GM19468 (cell line): ENCODE measurements at regions not wholly inside any gene's neighbourhood (a gene's known extent, or its start where the extent isn't known, plus 50 kb on each side); places are given as distances from the start of the nearest gene placed in this dataset.
"Not testable (repeated sequence)": the region's sequence is repeated elsewhere in the genome, so short reads cannot be mapped to it uniquely, and the experiment has no call there.

Experiments
- ATAC-seq: cut with Tn5 transposase; IDR thresholded peaks from one replicate; pipeline ENCODE4 v1.9.1; 2021; ENCODE audit warnings: mild to moderate bottlenecking, moderate library complexity, moderate number of reproducible peaks; ENCODE audit not compliant: unreplicated experiment; ENCODE audit errors: extremely low read depth

DNA sequence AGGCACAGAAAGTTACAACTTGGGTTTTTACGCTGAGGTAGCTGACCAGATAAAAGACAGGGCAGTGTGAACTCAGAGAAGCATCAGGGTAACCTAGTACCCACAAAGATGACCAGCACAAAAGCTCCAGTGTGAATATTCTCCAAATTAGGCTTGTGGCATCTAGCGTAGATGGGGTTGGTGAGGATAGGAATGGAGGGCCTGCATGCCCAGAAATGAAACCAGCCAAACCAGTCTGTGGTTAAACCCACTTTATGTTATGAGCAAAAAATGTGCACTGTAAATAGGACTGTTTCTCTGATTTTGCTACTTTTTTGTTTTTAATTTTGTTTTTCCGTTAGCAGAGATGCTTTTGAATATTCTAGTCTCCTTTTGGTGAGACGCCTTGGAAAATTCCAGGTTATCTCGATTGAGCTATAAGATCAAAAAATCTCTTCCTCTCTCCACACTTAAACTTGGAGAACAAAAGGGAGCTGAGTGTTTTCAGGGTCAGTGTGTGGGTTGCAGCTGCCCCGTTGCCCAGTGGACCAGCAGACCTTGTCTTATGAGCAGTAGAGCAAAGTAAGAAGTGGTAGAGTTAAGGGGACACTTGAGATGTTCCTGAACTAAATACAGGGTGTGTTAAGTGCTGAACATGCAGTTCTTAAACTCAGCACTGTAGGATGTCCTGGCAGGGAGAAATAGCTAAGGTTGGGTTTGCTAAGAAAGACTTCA is 132.9 kb downstream of the C3orf38 start:
- ATAC-seq = no peak

- no peak for ATAC-seq
Observed at GRCh38 chr3:88283242-88283592, 133.5 kb downstream of the C3orf38 start.

GRCh38 chr3:88291486-88291885 is 141.7 kb downstream of the C3orf38 start:
- ATAC-seq = no peak

DNA sequence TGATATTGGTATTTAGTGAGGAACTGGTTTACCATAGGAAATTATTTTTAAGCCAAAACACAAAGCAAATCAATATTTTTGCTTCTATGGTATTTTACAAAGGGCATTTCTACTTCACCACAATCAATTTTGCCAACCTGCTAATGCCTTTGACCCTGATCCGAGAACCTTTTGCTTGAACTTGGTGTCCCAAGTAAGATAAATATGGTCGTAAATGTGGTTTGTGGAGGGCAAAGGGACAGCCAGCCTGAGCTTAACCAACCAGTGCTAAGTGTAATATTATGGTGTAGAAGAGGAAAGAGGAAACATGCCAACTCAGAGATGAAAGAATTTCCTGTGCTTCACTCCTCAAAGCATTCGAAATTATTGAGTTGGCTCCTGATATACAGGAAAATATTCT is 148.4 kb downstream of the C3orf38 start:
- no peak for ATAC-seq

- ATAC-seq = no peak
Observed at GRCh38 chr3:88301273-88301995, 151.7 kb downstream of the C3orf38 start.

- no peak for ATAC-seq
Observed at GRCh38 chr3:88301996-88302393, 152.2 kb downstream of the C3orf38 start.

DNA sequence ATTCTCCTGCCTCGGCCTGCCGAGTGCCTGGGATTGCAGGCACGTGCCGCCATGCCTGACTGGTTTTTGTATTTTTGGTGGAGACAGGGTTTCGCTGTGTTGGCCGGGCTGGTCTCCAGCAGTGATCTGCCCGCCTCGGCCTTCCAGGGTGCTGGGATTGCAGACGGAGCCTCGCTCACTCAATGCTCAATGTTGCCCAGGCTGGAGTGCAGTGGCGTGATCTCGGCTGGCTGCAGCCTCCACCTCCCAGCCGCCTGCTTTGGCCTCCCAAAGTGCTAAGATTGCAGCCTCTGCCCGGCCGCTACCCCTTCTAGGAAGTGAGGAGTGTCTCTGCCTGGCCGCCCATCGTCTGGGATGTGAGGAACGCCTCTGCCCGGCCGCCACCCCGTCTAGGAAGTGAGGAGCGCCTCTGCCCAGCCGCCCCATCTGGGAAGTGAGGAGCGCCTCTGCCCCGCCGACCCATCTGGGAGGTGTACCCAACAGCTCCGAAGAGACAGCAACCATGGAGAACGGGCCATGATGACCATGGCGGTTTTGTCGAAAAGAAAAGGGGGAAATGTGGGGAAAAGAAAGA is 153.7 kb downstream of the C3orf38 start:
- not testable (repeated sequence) for ATAC-seq

DNA sequence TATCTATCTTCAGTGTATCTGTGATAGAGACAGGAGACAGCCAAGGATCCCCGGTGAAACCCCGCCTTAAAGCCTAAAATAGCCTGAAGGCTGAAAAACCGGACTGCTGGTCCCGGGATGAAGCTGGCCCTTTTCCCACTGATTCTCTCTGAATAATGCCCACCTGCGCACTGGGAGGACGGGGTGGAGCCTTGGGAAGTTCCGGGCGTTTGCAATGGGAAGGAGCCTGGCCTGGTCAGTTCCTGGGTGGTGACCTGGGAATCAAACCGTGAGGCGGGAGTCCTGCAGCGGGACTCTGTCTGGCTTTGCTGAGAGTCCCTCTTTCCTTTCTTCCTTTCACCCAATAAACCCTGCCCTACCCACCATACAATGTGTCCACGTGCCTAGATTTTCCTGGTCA is 157.9 kb downstream of the C3orf38 start:
- no peak for ATAC-seq

- ATAC-seq = no peak
Observed at GRCh38 chr3:88311826-88312225, 162.1 kb downstream of the C3orf38 start.

- ATAC-seq = no peak
Observed at GRCh38 chr3:88312256-88312655, 162.5 kb downstream of the C3orf38 start.

DNA sequence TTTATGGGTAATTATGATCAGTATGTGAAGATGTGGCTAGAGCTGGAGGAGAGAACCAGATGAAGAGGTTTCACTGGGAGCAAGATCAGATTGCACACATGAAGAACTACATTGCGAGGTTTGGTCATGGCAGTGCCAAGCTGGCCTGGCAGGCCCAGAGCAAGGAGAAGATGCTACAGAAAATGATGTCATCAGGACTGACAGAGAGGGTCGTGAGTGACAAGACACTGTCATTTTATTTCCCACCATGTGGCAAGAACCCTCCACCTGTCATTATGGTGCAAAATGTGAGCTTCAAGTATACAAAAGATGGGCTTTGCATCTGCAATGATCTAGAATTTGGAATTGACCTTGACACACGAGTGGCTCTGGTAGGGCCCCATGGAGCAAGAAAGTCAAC is 168.3 kb downstream of the C3orf38 start:
- ATAC-seq = no peak

DNA sequence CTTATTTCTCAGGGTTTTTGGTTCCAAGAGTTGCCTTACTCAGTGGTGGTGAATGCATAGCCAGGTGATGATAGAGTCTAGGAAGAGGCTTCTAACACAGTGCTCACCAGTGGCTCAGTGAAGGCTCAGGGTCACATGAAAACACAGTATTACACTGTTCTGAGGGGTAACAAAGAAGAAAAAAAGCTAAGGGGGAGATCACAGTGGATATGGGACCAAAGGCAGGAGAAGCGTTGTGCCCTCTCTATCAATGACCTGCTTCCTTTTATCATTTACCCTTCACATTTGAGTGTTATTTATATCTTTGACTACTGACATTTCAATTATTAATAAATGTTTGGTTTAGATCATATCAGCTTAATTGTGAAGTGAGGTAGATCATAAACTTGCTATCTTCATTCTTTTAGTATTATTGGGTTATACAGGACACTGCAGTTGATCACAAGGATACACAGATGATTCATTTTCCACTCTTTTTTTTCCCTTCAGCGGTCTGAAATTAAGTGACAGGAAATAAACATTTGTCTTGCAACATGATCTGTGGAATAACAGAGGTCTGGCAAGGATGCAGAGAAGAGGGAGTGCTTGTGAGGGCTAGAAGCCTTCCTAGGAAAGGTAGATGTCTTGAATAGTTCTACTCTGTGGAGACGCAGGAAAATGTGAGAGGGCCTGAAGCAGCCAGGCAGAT is 171.7 kb downstream of the C3orf38 start:
- no peak for ATAC-seq

DNA sequence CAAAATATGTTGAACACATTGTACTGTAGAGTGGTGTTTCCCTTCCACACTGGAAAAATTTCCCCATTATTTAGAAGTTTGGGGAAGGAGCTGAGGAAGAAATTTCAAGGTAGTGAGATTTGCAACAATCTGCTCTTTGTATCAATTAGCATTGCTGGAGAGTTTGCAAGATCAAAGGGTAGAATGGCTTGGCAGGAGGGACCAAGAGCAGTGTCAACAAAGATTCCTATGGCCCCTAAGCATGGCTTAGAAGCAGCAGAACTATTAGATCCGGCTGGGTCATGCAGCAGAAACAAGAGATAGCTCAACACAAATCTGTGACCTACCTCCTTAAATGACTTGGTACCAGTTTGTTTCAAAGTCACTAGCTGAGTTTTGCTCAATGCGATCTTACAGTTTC is 175.0 kb downstream of the C3orf38 start:
- no peak for ATAC-seq

GRCh38 chr3:88334187-88334868 is 184.6 kb downstream of the C3orf38 start:
- no peak for ATAC-seq

DNA sequence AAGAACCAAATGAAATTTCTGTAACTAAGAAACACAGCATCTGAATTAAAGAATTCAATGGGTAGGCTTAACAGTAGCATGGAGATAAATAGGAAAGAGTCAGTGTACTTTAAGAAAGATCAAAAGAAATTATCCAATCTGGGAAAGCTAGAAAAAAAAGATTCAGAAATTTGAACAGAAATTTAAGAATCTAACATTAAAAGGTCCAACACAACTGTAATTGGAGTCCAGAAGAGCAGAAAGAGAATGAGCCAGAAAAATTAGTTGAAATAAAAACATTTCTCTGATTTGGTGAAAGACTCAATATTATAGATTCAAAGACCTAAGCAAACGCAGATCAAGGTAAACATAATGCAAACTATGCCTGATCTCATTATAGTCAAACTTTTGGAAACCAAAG is 187.1 kb downstream of the C3orf38 start:
- ATAC-seq = no peak

DNA sequence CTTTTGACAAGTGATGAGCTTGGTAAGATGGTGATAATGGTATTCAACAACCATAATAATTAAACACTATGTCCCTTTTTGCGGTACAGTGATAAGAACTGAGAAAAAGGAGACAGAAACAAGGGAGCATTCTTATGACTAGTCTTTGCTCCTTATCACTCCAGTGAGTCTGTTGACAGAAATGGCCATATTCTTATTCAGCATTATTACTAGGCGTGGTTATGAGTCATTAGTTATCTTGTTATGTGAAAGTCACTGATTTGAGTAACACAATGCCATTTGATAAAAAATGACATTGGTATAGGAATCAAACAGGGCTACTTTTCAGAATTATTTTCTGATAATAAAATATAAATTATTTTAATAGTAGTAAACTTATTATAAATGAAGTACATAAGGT is 193.5 kb downstream of the C3orf38 start:
- ATAC-seq = no peak

GRCh38 chr3:88346643-88347042 is 196.9 kb downstream of the C3orf38 start:
- no peak for ATAC-seq

- ATAC-seq = no peak
Observed at GRCh38 chr3:88362428-88362827, 212.7 kb downstream of the C3orf38 start.

DNA sequence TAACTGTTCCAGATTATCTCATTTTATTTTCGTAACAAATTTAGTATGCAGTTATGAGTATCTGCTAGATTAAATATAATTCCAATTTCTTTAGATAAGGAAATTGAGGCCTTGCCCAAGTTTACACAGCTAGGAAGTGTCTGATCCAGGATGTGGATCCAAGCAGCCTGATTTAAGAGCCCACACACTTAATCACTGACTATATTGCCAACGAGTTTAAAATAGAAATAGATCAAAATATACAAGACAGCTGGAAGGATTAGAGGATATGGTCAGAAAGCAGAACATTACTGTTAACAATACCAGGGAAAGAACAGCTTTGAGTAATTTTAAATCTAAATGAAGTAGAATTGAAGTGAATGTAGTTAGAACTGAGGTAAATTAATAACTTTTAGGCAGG is 215.2 kb downstream of the C3orf38 start:
- no peak for ATAC-seq

GRCh38 chr3:88369337-88369736 is 219.6 kb downstream of the C3orf38 start:
- ATAC-seq = no peak

- ATAC-seq = no peak
Observed at GRCh38 chr3:88369767-88370166, 220.0 kb downstream of the C3orf38 start.
